ENCODE measurements at regions not wholly inside any gene's neighbourhood (a gene's known extent, or its start where the extent isn't known, plus 50 kb on each side); places are given as distances from the start of the nearest gene placed in this dataset.

GRCh38 chr2:65512783-65513182 is 80.4 kb upstream of the SPRED2 start:
- H3K9me3 Mint-ChIP-seq (ENCODE audit: low read depth), result peaks cover 7% of the 10 kb centered on the region
- H3K4me1 Mint-ChIP-seq (ENCODE audit: low read depth), result peaks cover 3% of the 10 kb centered on the region
- TF ChIP-seq, protein P1, sequence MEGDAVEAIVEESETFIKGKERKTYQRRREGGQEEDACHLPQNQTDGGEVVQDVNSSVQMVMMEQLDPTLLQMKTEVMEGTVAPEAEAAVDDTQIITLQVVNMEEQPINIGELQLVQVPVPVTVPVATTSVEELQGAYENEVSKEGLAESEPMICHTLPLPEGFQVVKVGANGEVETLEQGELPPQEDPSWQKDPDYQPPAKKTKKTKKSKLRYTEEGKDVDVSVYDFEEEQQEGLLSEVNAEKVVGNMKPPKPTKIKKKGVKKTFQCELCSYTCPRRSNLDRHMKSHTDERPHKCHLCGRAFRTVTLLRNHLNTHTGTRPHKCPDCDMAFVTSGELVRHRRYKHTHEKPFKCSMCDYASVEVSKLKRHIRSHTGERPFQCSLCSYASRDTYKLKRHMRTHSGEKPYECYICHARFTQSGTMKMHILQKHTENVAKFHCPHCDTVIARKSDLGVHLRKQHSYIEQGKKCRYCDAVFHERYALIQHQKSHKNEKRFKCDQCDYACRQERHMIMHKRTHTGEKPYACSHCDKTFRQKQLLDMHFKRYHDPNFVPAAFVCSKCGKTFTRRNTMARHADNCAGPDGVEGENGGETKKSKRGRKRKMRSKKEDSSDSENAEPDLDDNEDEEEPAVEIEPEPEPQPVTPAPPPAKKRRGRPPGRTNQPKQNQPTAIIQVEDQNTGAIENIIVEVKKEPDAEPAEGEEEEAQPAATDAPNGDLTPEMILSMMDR (IDR thresholded peaks at IDR 0.05; ENCODE audit: unreplicated experiment), result no peak
- H3K4me3 Mint-ChIP-seq (ENCODE audit: low read depth), result no peak overlapping the region
- peaks cover 2% of the 10 kb centered on the region for H3K36me3 Mint-ChIP-seq (ENCODE audit: insufficient read depth)
- no peak for DNase-seq (ENCODE audit: low spot score, unreplicated experiment)
- H3K27ac Mint-ChIP-seq, result no peak overlapping the region
- H3K27me3 Mint-ChIP-seq, result no peaks in the 10 kb centered on the region

DNA sequence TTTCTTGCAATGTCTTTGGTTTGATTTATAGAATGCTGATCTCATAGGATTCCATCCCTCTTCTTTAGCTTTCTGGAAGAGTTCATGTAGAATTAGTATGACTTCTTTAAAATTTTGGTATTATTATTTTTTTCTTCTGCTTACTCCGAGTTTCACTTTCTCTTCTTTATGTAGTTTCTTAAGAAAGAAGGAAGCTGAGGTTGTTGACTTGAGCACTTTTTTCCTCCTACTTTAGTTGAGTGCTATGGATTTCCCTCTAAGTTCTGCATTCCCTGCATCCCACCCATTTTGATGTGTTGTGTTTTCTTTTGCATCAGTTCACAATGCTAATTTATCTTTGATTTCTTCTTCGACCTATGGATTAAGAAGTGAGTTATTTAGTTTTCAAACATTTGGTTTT is 78.9 kb upstream of the SPRED2 start:
- no peak for DNase-seq (ENCODE audit: low spot score, unreplicated experiment)
- TF ChIP-seq, protein P1 (IDR thresholded peaks at IDR 0.05; ENCODE audit: unreplicated experiment), result no peak
- Mint-ChIP-seq H3K27me3 (no peaks in the 10 kb centered on the region), H3K27ac (no peak overlapping the region), H3K36me3 (ENCODE audit: insufficient read depth) (peaks cover 2% of the 10 kb centered on the region), H3K4me1 (ENCODE audit: low read depth) (peaks cover 3% of the 10 kb centered on the region), H3K4me3 (ENCODE audit: low read depth) (no peak overlapping the region), H3K9me3 (ENCODE audit: low read depth) (peaks cover 7% of the 10 kb centered on the region)

DNA sequence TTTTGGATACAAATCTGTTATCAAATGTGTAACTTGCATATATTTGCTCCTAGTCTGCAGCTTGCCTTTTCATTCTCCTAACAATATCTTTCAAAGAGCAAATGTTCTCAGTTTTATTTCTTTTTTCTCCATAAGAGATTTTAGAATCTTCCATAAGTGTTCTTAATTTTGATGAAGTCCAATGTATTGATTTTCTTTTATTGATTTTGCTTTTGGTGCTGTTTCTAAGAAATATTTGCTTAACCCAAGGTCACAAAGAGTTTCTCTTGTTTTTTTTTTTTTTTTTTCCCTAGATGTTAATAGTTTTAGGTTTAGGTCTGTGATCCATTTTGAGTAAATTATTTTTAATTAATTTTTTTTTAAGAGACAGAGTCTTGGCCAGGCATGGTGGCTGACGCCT is 75.8 kb upstream of the SPRED2 start:
- TF ChIP-seq, protein P1 (IDR thresholded peaks at IDR 0.05; ENCODE audit: unreplicated experiment), result no peak
- Mint-ChIP-seq H3K4me3 (ENCODE audit: low read depth) (no peak overlapping the region), H3K4me1 (ENCODE audit: low read depth) (peaks cover 5% of the 10 kb centered on the region), H3K9me3 (ENCODE audit: low read depth) (peaks cover 7% of the 10 kb centered on the region), H3K36me3 (ENCODE audit: insufficient read depth) (peaks cover 2% of the 10 kb centered on the region), H3K27me3 (peaks cover 15% of the 10 kb centered on the region), H3K27ac (no peak overlapping the region)
- no peak for DNase-seq (ENCODE audit: low spot score, unreplicated experiment)

DNA sequence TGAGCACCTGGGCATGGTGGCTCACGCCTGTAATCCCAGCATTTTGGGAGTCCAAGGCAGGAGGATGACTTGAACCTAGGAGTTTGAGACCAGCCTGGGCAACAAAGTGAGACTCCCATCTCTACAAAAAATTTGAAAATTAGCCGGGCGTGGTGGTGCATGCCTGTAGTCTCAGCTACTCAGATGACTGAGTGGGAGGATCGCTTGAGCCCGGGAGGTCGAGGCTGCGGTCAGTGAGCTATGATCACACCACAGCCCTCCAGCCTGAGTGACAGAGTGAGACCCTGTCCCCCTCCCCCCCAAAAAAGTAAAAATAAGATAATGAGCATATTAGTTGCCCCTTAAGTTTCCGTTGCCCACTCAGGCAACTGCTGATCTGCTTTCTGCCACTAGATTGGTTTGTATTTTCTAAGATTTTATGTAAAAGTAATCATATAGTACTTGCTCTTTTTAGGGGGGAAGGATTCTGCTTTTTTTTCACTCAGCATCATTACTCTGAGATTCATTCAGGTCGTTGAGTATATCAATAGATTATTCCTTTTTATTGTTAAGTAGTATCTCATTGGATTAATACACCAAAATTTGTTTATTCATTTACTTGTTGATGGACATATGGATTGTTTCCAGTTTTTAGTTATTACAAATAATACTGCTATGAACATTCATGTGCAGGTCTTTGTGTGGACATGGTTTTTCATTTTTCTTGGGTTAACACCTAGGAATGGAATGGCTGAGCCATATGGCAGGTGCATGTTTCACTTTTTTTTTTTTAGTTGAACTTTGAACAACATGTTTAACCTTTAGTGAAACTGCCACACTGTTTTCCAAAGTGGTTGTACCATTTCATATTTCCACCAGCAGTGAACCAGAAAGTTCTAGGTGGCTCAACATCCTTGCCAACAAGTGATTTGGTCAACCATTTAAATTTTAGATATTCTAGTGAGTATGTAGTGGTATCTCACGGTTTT is 75.0 kb upstream of the SPRED2 start:
- Mint-ChIP-seq H3K4me3 (ENCODE audit: low read depth) (no peak overlapping the region), H3K27me3 (peaks cover 17% of the 10 kb centered on the region), H3K4me1 (ENCODE audit: low read depth) (peaks cover 5% of the 10 kb centered on the region), H3K36me3 (ENCODE audit: insufficient read depth) (peaks cover 2% of the 10 kb centered on the region), H3K9me3 (ENCODE audit: low read depth) (peaks cover 7% of the 10 kb centered on the region), H3K27ac (no peak overlapping the region)
- no peak for DNase-seq (ENCODE audit: low spot score, unreplicated experiment)
- TF ChIP-seq, protein P1 (IDR thresholded peaks at IDR 0.05; ENCODE audit: unreplicated experiment), result no peak

DNA sequence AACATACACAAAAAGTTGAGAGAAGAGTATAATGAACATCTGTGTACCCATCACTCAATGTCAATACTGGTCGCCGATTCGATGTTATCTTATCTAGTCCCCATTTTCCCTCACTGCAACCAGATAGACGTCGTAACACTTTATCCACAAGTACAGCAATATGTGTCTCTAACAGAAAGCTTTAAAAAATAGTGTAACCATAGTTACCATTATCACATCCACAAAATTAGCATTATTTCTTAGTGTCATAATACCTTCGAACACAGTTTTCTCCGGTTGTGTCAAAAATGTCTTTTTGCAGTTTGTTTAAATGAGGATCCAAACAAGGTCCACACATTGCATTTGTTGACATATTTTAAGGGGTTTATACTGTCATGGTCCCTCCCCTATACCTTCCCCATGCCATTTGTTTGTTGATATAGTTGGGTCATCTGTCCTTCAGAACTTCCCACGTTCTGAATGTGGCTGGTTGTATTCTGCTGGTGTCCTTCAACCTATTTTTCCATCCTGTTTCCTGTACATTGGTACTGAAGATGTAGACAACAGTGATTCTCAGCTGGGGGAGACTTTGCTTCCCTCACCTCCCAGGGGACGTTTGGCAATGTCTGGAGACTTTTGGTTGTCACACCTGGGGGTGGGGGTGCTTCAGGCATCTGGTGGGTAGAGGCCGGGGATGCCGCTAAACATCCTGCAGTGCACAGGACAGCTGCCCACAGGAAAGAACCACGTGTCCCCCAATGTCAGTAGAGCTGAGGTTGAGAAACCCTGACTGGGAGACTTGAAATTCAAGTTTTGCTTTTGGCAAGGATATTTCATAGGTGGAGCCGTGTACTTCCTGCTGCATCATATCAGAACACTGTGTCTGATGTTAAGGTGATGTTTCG is 72.7 kb upstream of the SPRED2 start:
- Mint-ChIP-seq H3K27ac (no peak overlapping the region), H3K27me3 (peaks cover 20% of the 10 kb centered on the region), H3K4me3 (ENCODE audit: low read depth) (no peak overlapping the region), H3K4me1 (ENCODE audit: low read depth) (peaks cover 5% of the 10 kb centered on the region), H3K36me3 (ENCODE audit: insufficient read depth) (peaks cover 2% of the 10 kb centered on the region), H3K9me3 (ENCODE audit: low read depth) (peaks cover 4% of the 10 kb centered on the region)
- TF ChIP-seq, protein P1 (IDR thresholded peaks at IDR 0.05; ENCODE audit: unreplicated experiment), result no peak
- no peak for DNase-seq (ENCODE audit: low spot score, unreplicated experiment)
